ENCODE measurements at regions not wholly inside any gene's neighbourhood (a gene's known extent, or its start where the extent isn't known, plus 50 kb on each side); places are given as distances from the start of the nearest gene placed in this dataset.

DNA sequence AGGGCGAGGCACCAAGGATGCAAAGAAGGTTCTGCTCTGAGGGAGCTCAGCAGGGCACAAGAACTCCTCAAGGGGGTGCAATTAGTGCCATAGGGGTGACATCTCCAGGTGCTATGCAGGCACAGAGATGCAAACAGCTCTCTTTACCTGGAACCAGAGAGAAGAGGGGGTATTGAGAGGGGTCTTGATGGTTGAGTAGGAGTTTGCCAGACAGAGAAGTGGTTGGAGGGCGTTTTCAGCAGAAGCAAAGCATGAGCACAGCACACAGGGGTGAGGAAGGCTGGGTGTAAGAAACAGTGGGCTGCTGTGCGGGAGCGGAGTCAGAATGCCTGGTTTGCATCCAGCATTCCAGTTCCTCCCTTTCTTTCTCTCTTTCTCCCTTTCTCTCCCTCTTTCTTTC is 81.8 kb upstream of the LHX1 start:
- no peaks in the 10 kb centered on the region for H4K20me1 ChIP-seq
- no peaks in the 10 kb centered on the region for H3K9me3 ChIP-seq (replicated peaks in 1 of 11)
- no peaks in the 10 kb centered on the region for H3K27me3 ChIP-seq
- H3K4me2 ChIP-seq: peak overlapping the region in 10 of 11 experiments; percentile 43 to 86 (median 79); a peak in 19 of 22 replicates
- peaks cover 25 to 72% (median 58%) of the 10 kb centered on the region in 10 experiments for H3K4me1 ChIP-seq
- peak overlapping the region in 2 of 11 experiments; percentile 20 to 41; a peak in 2 of 22 replicates for H3K27ac ChIP-seq
- no peak overlapping the region; a peak in 1 of 22 replicates for H3K9ac ChIP-seq
- no peak overlapping the region for H3K4me3 ChIP-seq
- no peak for TF ChIP-seq Cebpa-rat (IDR thresholded peaks at IDR 0.05)
- H3K36me3 ChIP-seq: no peaks in the 10 kb centered on the region

DNA sequence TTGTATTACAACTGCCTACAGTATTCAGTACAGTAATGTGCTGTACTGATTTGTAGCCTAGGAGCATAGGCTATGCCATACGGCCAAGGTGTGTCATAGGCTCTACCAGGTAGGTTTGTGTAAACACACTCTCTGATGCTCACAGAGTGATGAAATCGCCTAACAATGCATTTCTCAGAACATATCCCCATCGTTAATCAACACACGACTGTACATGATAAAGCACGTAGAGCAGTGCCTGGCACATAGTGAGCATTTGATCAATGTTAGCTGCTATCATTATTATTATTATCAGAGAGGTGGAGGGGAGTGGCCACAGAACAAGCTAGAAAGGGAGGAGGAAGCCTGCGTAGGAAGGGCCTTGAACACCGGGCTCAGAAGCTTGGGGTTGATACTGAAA is 81.1 kb upstream of the LHX1 start:
- Histone ChIP-seq H3K4me1 (peaks cover 18 to 67% (median 52%) of the 10 kb centered on the region in 10 experiments), H4K20me1 (no peaks in the 10 kb centered on the region), H3K27me3 (no peaks in the 10 kb centered on the region), H3K9ac (no peak overlapping the region), H3K27ac (no peak overlapping the region), H3K4me3 (no peak overlapping the region), H3K9me3 (replicated peaks in 1 of 11) (no peaks in the 10 kb centered on the region), H3K4me2 (peak overlapping the region in 6 of 11 experiments; percentile 6 to 86 (median 57); a peak in 7 of 22 replicates), H3K36me3 (no peaks in the 10 kb centered on the region)
- TF ChIP-seq Cebpa-rat (IDR thresholded peaks at IDR 0.05): no peak

DNA sequence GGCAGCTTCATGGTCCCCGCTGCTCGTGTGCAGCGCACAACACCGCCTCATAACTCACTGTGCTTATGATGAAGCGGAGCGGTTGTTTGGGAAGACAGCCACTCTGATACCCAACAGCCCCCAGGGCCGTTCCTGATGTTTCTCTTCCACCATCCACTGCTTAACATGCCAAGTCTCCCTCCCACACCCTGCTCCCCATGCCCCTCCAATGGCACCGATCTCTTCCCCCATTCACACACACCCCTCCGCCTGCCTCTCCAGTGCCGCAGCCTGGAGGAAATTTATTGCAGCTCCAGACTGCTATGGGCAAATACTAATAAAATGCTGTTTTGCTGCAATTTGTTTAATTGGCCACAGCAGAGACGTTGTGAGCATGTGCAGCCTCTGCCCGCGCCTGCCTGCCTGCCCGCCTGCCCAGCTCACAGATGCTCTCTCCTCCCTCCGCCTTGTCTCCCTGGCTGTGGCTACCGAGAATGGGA is 80.3 kb upstream of the LHX1 start:
- no peak overlapping the region for H3K9ac ChIP-seq
- H3K4me2 ChIP-seq: peak overlapping the region in 1 of 11 experiments; percentile 34; a peak in 2 of 22 replicates
- H3K27ac ChIP-seq: no peak overlapping the region
- H3K27me3 ChIP-seq: no peaks in the 10 kb centered on the region
- H3K36me3 ChIP-seq: no peaks in the 10 kb centered on the region
- H4K20me1 ChIP-seq: no peaks in the 10 kb centered on the region
- peaks cover 17 to 67% (median 48%) of the 10 kb centered on the region in 10 experiments for H3K4me1 ChIP-seq
- no peak overlapping the region for H3K4me3 ChIP-seq
- H3K9me3 ChIP-seq (replicated peaks in 1 of 11): no peaks in the 10 kb centered on the region
- no peak for TF ChIP-seq Cebpa-rat (IDR thresholded peaks at IDR 0.05)

DNA sequence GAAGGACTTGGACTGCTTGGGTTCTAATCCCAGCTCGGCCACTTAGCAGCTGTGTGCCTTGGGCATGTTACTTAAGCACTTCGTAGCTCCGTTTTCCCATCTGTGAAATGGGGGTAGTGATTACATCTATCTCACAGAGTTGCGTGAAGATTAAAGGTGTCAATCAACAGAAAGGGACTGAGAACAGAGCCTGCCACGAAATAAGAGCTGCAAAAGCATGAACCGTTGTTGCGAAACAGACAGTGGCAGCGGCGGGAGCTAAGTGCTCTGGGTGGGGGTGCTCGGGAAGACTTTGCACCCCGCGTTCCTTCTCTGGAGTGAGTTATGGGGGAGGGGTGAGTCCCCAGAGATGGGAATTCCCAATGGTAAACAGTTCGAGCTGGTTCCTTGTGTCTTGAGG is 79.6 kb upstream of the LHX1 start:
- TF ChIP-seq Cebpa-rat (IDR thresholded peaks at IDR 0.05): peak in 4 of 11 experiments; percentile 11 to 53 (median 27); a peak in 2 of 22 replicates
- Histone ChIP-seq H3K4me3 (no peak overlapping the region), H3K36me3 (no peaks in the 10 kb centered on the region), H3K9ac (no peak overlapping the region), H4K20me1 (no peaks in the 10 kb centered on the region), H3K27ac (no peak overlapping the region), H3K4me1 (peaks cover 17 to 71% (median 48%) of the 10 kb centered on the region in 10 experiments), H3K4me2 (0 out of 22 replicates have a peak overlapping the region, but pooled peaks of 2 of the 11 experiments have one; percentile 2 to 12), H3K27me3 (no peaks in the 10 kb centered on the region), H3K9me3 (replicated peaks in 1 of 11) (no peaks in the 10 kb centered on the region)

DNA sequence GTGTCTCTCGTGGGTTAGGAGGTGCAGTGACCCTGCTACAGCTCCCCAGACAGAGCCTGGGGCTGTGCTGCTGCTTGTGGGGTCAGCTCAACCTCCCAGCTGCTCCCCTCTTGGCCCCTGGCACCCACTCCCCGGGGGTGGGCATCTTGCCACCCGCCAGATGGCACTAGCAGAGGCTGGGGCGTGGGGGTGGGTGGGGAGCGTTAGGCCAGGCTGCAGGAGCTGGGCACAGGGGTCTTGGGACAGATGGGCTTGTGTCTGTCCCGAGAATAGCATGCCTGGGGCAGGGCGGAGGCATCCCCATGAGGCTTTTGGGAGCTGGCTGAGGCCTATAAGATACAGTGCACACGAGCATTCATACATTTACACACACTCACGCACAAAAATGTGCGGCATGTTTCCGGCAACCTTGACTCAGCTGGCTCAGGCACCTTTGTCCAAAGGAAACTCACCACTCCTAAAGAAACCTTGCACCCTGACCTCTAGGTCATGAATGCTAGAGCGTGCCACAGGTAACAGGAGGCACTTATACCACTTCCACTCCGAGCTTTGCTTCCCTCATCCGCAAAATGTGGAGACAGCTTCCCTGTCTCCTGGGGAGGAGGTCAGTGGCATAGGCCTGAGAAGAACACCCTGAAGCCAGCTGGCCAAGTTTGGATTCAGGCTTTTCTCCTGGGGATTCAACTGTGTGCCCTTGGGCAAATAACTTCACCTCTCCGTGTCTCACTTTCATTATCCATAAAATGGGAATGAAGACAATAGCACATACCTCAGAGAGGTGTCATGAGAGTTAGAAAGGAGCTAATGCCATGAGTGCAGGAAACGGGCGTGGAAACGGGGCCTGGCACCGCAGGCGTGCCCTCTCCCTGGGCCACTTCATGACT is 78.9 kb upstream of the LHX1 start:
- TF ChIP-seq Cebpa-rat (IDR thresholded peaks at IDR 0.05): no peak
- Histone ChIP-seq H3K4me2 (peak overlapping the region in 5 of 11 experiments; percentile 10 to 15 (median 12); a peak in 3 of 22 replicates), H3K4me3 (no peak overlapping the region), H3K9me3 (replicated peaks in 1 of 11) (no peaks in the 10 kb centered on the region), H3K27ac (no peak overlapping the region), H3K27me3 (no peaks in the 10 kb centered on the region), H4K20me1 (no peaks in the 10 kb centered on the region), H3K4me1 (peaks cover 17 to 75% (median 48%) of the 10 kb centered on the region in 10 experiments), H3K36me3 (no peaks in the 10 kb centered on the region), H3K9ac (no peak overlapping the region)

DNA sequence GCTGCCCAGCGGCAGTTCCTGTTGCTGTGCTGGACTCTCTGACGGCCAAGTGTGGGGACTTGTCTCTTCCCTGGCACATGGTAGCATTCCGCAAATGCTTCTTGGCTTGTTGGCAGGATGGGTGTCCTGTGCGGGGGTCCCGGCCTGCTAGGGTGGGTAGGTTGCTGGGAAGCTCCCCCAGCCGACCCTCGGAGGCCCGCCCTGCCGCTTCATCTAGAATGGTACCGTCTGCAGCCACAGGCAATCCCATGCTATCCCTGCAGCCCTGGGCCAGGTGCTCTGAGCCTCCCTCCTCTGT is 78.3 kb upstream of the LHX1 start:
- Histone ChIP-seq H4K20me1 (no peaks in the 10 kb centered on the region), H3K4me3 (no peak overlapping the region), H3K27me3 (no peaks in the 10 kb centered on the region), H3K9ac (no peak overlapping the region), H3K4me2 (peak overlapping the region in 5 of 11 experiments; percentile 10 to 15 (median 12); a peak in 3 of 22 replicates), H3K4me1 (peaks cover 17 to 75% (median 48%) of the 10 kb centered on the region in 10 experiments), H3K36me3 (no peaks in the 10 kb centered on the region), H3K27ac (no peak overlapping the region), H3K9me3 (replicated peaks in 1 of 11) (no peaks in the 10 kb centered on the region)
- TF ChIP-seq Cebpa-rat (IDR thresholded peaks at IDR 0.05): no peak

DNA sequence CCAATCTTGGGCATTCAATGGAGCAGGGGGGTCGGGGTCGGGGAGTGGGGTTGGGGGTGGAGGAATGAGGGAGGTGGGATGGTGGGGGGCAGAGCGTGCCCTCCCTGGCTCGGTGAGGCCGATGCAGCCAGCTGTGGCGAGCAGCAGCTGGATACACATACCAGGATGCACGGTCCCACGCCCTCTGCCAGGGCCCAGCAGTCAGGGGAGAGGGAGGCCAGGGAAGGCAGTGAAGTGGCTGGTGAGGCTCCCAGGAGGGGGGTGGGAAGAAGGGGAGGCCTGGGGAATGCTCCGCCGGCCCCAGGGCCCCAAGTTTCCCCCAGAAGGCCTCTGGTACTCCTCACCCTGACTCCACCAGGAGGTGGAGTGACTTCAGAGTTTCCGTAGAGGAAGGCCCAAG is 77.6 kb upstream of the LHX1 start:
- Histone ChIP-seq H3K27ac (0 out of 22 replicates have a peak overlapping the region, but pooled peaks of 2 of the 11 experiments have one; percentile 6 to 14), H3K9ac (no peak overlapping the region), H4K20me1 (no peaks in the 10 kb centered on the region), H3K4me3 (no peak overlapping the region), H3K27me3 (no peaks in the 10 kb centered on the region), H3K4me2 (peak overlapping the region in 9 of 11 experiments; percentile 29 to 82 (median 60); a peak in 17 of 22 replicates), H3K9me3 (replicated peaks in 1 of 11) (no peaks in the 10 kb centered on the region), H3K36me3 (no peaks in the 10 kb centered on the region), H3K4me1 (peaks cover 15 to 72% (median 45%) of the 10 kb centered on the region in 10 experiments)
- no peak for TF ChIP-seq Cebpa-rat (IDR thresholded peaks at IDR 0.05)

DNA sequence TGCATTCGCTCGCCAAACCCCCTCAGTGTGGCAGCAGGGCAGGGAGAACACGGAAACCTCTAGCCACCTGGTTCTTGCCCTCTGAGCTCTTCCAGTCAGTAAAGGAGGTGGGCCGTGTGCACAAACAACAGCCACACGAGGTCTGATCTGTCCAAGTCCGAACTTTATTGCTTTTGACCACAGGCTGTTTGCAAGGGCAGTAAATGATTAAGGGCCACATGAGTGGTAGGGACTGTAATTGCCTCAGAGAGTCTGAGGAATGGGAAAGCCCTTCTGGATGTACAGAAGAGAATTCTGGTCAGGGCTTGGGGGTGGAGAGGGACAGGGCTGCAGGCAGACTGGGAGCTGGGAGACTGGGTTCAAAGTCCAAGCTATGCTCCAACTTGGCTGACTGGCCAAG is 75.7 kb upstream of the LHX1 start:
- no peak for TF ChIP-seq Cebpa-rat (IDR thresholded peaks at IDR 0.05)
- Histone ChIP-seq H4K20me1 (no peaks in the 10 kb centered on the region), H3K4me2 (no peak overlapping the region), H3K9ac (no peak overlapping the region), H3K27ac (no peak overlapping the region), H3K4me1 (peaks cover 7 to 54% (median 31%) of the 10 kb centered on the region in 10 experiments; a peak in 19 of 20 replicates), H3K36me3 (no peaks in the 10 kb centered on the region), H3K9me3 (replicated peaks in 1 of 11) (no peaks in the 10 kb centered on the region), H3K27me3 (no peaks in the 10 kb centered on the region), H3K4me3 (no peak overlapping the region)

DNA sequence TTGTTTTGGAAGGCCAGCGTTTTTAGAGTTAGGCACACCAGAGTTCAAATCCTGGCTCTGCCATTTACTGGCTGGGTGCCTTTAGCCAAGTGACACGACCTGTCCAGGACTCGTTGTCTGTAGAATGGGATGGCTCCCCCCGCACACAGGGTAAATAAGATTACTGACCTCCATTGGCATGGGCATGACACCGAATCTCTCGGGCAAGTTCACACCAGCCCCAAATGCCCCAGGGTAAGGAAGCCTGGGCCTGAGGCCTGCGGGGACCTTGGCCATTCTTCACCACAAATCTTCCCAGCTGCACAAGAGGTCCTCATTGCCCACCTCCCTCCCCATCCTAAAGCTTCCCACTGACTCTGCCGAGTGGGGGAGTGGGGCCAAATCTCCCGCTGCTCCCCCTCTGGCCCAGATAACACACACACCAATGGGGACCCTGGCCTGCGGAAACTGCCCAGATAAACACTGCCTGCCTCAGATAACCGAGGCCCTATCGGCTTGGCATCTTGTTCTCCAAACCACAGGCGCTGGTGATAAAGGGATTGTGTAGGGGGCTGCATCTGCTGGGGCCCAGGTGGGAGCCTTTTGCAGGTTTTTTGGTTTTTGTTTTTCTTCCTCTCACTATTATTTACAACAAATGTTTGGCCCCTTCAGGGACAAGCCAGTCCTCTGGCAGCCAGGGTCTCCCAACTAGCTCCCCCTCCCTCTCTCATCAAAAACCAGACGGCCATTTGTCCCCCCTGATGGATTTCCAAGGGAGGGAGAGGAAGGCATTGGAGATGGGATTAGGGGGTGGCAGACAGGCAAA is 75.0 kb upstream of the LHX1 start:
- TF ChIP-seq Cebpa-rat (IDR thresholded peaks at IDR 0.05): no peak
- Histone ChIP-seq H3K4me3 (no peak overlapping the region), H3K9ac (no peak overlapping the region), H3K4me2 (peak overlapping the region in 2 of 11 experiments; percentile 56 to 58; a peak in 1 of 22 replicates), H3K9me3 (replicated peaks in 1 of 11) (no peaks in the 10 kb centered on the region), H3K27me3 (no peaks in the 10 kb centered on the region), H3K27ac (no peak overlapping the region), H3K36me3 (no peaks in the 10 kb centered on the region), H3K4me1 (peaks cover 7 to 50% (median 30%) of the 10 kb centered on the region in 10 experiments; a peak in 19 of 20 replicates), H4K20me1 (no peaks in the 10 kb centered on the region)
